ENCODE measurements at regions not wholly inside any gene's neighbourhood (a gene's known extent, or its start where the extent isn't known, plus 50 kb on each side); places are given as distances from the start of the nearest gene placed in this dataset.
"Not testable (repeated sequence)": the region's sequence is repeated elsewhere in the genome, so short reads cannot be mapped to it uniquely, and the experiment has no call there.

GRCh38 chr13:37177125-37177524 is 71.7 kb upstream of the CSNK1A1L start:
- DNase-seq (ENCODE audit: low read depth in 3 of 3, low spot score in 2 of 3) = no peak

- DNase-seq (ENCODE audit: low read depth in 3 of 3, low spot score in 2 of 3) = no peak
These were observed 70.5 kb upstream of the CSNK1A1L start for GRCh38 chr13:37175996-37176395.

DNA sequence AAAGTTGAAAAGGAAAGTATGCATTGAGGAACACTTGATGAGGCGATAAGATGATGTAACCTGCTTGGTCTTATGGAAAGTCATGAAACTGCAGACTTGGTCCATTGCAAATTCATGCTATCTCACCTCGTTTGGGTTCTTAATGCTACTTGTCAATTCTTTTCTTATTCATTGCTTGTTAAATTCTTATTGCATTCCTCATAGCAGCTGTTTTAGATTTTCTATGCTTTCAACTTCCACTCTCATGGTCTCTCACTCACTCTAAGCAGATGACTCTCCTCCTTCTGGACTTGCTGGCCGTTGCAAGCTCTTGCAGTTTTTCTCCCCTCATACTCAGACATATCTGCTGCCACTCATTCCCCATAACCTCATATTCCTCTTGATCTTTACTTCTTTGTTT is 67.8 kb upstream of the CSNK1A1L start:
- no peak for DNase-seq (ENCODE audit: low read depth in 3 of 3, low spot score in 2 of 3)

- DNase-seq (ENCODE audit: low read depth in 3 of 3, low spot score in 2 of 3) = not testable (repeated sequence)
These were observed 66.8 kb upstream of the CSNK1A1L start for GRCh38 chr13:37172226-37172625.

- no peak for DNase-seq (ENCODE audit: low read depth in 3 of 3, low spot score in 2 of 3)
These were observed 63.5 kb upstream of the CSNK1A1L start for GRCh38 chr13:37168926-37169325.

- no peak for DNase-seq (ENCODE audit: low read depth in 3 of 3, low spot score in 2 of 3)
These were observed 62.7 kb upstream of the CSNK1A1L start for GRCh38 chr13:37168151-37168550.

DNA sequence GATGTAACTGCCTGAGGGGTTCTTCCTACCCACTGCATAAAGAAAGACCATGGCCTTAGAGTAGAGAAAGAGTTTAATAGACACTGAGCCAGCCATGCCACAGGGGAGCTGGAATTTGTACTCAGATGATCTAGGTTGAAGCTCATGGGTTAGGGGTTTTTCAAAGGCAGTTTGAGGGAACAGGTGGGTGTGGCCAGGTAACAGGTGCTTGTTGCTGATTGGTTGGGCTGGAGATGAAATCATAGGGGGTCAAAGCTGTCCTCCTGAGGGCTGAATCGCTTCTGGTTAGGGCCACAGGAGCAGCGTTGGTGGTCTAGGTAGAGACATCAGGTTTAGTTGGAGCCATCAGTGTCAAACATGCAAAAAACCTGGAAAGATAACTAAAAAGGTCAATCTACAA is 59.2 kb upstream of the CSNK1A1L start:
- no peak for DNase-seq (ENCODE audit: low read depth in 3 of 3, low spot score in 2 of 3)

- DNase-seq (ENCODE audit: low read depth in 3 of 3, low spot score in 2 of 3) = no peak
These were observed 58.3 kb upstream of the CSNK1A1L start for GRCh38 chr13:37163641-37164265.

DNA sequence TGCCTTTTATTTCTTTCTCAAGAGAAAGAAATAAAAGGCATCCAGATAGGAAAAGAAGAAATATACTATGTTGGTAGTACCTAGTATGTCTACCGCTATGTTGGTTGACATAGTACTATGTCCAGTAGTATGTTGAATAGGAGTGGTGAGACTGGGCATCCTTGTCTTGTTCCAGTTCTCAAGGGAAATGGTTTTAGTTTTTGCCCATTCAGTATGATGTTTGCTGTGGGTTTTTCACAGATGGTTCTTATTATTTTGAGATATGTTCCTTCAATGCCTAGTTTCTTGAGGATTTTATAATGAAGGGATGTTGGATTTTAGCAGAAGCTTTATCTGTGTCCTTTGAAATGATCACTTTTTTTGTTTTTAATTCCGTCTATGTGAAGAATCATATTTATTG is 53.0 kb upstream of the CSNK1A1L start:
- DNase-seq (ENCODE audit: low read depth in 3 of 3, low spot score in 2 of 3) = no peak

DNA sequence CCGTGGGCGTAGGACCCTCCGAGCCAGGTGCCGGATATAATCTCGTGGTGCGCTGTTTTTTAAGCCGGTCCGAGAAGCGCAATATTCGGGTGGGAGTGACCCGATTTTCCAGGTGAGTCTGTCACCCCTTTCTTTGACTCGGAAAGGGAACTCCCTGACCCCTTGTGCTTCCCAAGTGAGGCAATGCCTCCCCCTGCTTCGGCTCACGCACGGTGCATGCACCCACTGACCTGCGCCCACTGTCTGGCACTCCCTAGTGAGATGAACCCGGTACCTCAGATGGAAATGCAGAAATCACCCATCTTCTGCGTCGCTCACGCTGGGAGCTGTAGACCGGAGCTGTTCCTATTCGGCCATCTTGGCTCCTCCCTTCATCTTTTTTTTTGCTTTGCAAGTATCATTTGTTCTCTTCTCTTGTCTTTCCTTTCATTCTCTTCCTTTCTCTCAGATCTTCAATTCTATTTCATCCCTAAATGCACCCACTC is 50.2 kb upstream of the CSNK1A1L start:
- not testable (repeated sequence) for DNase-seq (ENCODE audit: low read depth in 3 of 3, low spot score in 2 of 3)

Measured in right renal cortex interstitium (tissue), 3 donors.